MM.1S (cell line): ENCODE measurements at regions not wholly inside any gene's neighbourhood (a gene's known extent, or its start where the extent isn't known, plus 50 kb on each side); places are given as distances from the start of the nearest gene placed in this dataset.

Source experiments
- EZH2phosphoT487 ChIP-seq: fragments of 300-600 bp; sonication (generic); IDR thresholded peaks from 2 replicates; pipeline ENCODE4 v1.6.1; 2018; ENCODE audit warnings: antibody characterized with exemption, low read length
- TF ChIP-seq, protein P1 (sequence below): fragments of 300-600 bp; sonication (generic); IDR thresholded peaks from 2 replicates; pipeline ENCODE4 v1.5.1; 2016; ENCODE audit warnings: antibody characterized with exemption, low read length, mixed read lengths

DNA sequence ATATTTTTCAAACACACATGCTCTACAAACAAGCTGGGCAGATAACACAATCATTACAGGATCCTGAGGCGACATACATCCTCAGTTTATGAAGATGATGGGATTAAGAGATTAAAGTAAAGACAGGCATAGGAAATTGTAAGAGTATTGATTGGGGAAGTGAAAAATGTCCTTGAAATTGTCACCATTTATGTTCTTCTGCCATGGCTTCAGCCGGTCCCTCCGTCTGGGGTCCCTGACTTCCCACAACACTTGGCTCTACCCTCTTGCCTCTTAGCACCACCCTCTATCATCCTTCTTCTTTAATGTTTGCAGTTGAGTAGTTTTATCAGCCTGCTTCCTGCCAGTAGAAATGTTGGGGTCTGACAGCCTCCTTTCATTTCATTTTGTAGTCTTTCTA, 244.4 kb downstream of the DAD1 start:
- TF ChIP-seq, protein P1, sequence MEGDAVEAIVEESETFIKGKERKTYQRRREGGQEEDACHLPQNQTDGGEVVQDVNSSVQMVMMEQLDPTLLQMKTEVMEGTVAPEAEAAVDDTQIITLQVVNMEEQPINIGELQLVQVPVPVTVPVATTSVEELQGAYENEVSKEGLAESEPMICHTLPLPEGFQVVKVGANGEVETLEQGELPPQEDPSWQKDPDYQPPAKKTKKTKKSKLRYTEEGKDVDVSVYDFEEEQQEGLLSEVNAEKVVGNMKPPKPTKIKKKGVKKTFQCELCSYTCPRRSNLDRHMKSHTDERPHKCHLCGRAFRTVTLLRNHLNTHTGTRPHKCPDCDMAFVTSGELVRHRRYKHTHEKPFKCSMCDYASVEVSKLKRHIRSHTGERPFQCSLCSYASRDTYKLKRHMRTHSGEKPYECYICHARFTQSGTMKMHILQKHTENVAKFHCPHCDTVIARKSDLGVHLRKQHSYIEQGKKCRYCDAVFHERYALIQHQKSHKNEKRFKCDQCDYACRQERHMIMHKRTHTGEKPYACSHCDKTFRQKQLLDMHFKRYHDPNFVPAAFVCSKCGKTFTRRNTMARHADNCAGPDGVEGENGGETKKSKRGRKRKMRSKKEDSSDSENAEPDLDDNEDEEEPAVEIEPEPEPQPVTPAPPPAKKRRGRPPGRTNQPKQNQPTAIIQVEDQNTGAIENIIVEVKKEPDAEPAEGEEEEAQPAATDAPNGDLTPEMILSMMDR = no peak
- TF ChIP-seq EZH2phosphoT487 = no peak
